ENCODE measurements at regions not wholly inside any gene's neighbourhood (a gene's known extent, or its start where the extent isn't known, plus 50 kb on each side); places are given as distances from the start of the nearest gene placed in this dataset.

DNA sequence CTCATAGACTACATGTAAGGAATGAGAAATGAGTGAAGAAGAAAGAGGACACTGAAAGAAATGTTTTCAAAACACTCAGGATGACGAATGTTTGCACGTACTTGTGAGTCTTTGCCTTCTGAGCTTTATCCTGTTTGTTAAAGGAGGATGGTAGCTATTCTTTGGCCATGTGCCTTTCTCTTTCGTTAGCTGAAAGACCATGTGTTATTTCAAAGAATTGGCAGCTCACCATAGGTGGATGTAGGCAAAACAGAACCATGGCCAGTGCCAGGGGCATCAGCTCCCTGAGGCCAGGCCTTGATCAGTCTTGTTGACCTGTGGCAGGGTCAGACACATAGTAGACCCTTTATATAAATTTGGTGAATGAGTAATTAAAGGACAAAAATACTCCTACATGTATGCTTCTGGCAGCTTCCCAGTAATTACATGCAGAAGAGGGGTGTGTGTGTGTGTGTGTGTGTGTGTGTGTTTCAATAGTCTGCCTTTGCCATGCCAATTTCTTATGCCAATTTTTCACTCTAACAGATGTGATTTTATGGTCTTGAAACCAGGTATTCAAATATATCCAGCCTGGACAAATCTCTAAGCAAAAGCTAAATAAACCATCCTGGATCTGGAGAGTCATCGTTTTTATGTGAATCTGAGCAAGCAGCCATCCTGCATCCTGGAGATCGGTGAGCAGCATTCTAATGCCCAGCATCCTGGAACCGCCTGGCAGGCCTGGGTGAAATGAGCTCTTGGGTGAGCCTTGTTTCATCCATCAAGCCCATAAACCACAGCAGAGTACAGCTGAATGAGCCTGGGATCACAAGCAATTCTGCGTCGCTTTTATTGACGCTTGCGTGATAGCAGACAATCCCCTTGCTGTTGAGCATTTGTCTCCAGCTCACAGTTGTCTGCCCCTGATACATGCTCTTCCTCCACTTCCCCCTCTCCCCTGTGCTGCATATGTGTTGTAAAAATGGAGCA is 475.4 kb downstream of the MED10 start:
- no peak for TF ChIP-seq POLR2A (IDR thresholded peaks at IDR 0.05; ENCODE audit: low read length)
- TF ChIP-seq GATA1 (IDR thresholded peaks at IDR 0.05; ENCODE audit: low read depth, low read length), result no peak
- no peak for DNase-seq

DNA sequence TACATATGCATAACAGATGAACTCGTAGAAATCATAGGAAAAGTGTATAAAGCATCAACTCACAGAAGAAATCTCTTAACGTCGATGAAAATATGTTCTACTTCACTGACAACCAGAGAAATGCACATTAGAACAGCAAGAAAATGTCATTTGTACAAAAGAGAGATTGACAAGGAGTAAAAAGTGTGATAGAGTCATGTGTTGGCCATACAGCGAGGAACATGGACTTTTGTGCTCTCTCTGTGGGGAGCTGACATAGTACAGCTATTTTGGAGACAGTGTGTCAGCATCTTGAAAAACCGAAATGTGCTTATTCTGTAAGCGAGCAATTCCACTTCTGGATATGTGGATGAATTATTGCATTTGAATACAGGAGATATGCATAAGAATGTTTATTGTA is 477.9 kb downstream of the ICE1 start:
- TF ChIP-seq POLR2A (IDR thresholded peaks at IDR 0.05; ENCODE audit: low read length) (no peak), GATA1 (IDR thresholded peaks at IDR 0.05; ENCODE audit: low read depth, low read length) (no peak)
- DNase-seq, result no peak

DNA sequence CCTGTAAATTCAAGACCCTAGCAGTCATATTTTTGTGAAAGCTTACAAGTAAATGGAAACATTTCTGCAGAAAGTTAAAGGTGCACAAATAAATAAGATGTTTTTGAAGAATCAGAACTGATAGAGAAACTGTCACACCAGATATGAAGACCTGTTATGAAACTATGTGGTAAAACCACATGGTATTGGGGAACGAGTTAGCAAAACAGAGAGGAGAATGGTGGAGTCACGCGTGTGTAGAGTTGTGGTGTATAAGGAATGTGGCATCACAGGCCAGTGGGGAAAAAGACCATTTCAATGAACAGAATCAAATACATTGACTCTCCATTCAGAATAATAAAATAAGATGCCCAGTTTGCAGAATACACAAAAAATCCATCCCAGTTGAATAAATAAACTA is 477.2 kb downstream of the ICE1 start:
- no peak for TF ChIP-seq GATA1 (IDR thresholded peaks at IDR 0.05; ENCODE audit: low read depth, low read length)
- TF ChIP-seq POLR2A (IDR thresholded peaks at IDR 0.05; ENCODE audit: low read length), result no peak
- no peak for DNase-seq

DNA sequence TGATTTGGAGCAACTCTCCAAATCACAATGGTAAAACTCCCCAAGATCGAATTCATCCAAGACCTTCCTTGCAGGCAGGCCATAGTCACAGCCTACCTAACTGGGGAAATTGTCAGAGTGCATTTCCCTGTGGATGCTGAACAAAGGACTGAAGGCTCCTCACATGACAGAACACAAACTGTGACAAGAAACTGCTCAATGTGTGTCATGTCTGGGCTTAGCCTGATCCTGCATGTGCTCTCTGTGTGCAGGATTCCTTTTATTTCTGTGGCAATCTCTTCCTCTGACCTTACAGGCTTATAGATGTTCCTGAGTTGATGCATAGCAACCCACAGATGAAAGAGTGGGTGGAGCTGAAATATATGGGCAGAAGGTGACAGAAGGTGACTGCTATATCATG is 465.8 kb downstream of the ICE1 start:
- DNase-seq, result no peak
- TF ChIP-seq POLR2A (IDR thresholded peaks at IDR 0.05; ENCODE audit: low read length), result no peak
- TF ChIP-seq GATA1 (IDR thresholded peaks at IDR 0.05; ENCODE audit: low read depth, low read length), result no peak

DNA sequence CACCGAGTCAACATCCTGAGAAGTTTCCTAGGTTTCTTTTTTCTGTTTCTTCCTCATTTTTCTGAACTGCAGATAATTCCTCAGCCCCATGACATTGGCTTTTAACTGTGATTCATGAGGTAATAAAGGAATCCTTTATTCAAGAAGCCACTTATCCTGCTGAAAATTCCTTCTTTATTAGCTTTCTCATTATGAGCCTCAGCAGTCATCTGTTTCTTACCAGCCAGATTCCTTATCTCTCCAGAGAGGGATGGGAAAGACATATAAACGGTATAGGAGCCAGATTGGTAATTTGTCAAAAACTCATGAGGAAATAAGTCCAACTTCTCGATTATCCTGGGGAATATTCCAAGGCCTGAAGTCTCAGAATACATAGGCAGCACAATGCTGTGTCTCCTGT is 465.4 kb downstream of the ICE1 start:
- DNase-seq, result no peak
- TF ChIP-seq GATA1 (IDR thresholded peaks at IDR 0.05; ENCODE audit: low read depth, low read length), result no peak
- TF ChIP-seq POLR2A (IDR thresholded peaks at IDR 0.05; ENCODE audit: low read length), result no peak

DNA sequence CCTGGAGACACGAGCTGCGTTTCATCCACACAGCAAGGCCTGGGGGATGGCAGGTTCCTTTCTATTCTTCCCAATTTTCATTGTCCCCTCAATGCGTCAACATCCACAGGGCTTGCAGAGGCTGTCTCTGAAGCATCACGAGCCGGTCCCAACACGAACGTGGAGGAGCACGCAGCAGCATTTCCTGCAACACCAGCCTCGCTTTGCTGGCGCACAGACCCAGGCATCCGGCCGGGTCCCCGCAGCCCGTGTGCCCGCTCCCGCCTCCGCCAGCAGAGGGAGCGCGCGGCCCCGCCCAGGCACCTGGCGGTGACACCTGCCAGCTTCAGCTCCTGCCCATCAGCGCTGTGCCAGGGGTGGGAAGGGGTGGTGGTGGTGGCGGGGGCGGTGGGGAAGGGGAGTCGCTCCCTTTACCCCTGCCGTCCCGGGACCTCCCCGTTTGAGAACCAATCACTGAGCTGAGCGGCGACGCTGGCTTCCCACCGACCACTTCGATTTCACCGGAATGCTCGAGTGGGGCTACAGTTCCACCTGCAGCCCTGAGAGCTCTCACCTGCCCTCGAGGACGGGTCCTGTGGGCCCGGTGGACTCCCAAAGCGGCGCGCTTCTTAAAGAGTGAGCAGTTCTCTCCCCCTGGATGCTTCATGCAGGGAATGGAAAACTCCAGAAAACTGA is 464.5 kb downstream of the ICE1 start:
- TF ChIP-seq GATA1 (IDR thresholded peaks at IDR 0.05; ENCODE audit: low read depth, low read length), result no peak
- TF ChIP-seq POLR2A (IDR thresholded peaks at IDR 0.05; ENCODE audit: low read length), result no peak
- peak; percentile 3 to 27 for DNase-seq

DNA sequence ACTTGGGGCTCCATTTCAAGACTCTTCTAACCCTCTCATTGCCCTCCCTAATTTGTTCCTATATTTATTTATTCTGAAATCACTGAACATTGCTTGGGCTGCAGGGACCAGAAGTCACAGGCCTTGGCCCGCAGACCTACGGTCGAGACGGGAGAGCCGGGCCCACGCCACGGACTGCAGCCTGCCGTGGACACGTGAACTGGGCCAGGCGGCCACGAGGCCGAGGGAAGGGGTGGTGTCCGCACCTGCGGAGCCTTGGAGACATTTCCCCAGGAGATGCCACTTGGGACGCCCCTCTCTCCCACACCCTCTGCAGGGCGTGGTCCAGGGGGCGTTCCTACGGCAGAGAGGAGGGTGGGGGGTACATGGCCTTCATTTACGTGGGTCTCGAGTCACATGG is 463.9 kb downstream of the ICE1 start:
- DNase-seq, result no peak
- TF ChIP-seq GATA1 (IDR thresholded peaks at IDR 0.05; ENCODE audit: low read depth, low read length), result no peak
- TF ChIP-seq POLR2A (IDR thresholded peaks at IDR 0.05; ENCODE audit: low read length), result no peak

DNA sequence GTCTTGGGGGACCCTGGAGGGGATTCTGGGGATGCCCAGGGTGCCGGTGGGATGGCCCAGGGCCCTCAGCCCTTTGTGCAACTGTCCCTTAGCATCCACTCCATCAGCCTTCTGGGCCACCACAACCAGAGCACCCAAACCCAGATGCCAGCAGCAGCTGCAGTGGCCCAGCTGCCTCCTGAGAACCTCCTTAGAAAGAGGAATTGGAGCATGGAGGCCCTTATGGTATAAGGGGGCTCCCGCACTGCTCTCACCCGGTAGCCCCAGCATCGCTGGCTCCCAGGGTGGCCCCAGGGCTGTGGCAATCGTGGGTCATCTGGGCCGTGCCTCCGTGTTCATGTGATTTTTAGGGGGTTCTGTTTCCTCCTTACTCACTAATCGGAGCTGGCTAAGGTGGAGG is 463.3 kb downstream of the ICE1 start:
- no peak for TF ChIP-seq POLR2A (IDR thresholded peaks at IDR 0.05; ENCODE audit: low read length)
- TF ChIP-seq GATA1 (IDR thresholded peaks at IDR 0.05; ENCODE audit: low read depth, low read length), result no peak
- DNase-seq, result no peak

DNA sequence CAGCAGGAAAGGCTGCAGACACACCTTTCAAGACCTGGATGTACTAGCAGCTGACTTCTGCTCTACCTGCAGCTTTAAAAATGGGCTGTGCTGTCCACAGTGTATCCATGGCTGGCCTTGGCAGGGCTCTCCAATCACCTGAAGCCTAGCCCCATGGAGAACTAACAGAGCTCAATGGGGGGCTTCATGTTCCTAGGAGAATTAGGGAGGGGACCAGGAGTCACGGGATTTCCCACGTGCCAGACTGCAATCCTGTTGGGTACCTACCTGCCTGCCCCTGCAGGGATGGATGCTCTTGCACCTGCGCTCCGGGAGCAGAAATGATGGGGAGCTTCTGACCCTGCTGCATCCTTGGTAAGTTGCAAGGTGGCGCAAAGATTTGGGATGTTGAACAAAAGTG is 462.1 kb downstream of the ICE1 start:
- no peak for TF ChIP-seq POLR2A (IDR thresholded peaks at IDR 0.05; ENCODE audit: low read length)
- TF ChIP-seq GATA1 (IDR thresholded peaks at IDR 0.05; ENCODE audit: low read depth, low read length), result no peak
- DNase-seq, result no peak

DNA sequence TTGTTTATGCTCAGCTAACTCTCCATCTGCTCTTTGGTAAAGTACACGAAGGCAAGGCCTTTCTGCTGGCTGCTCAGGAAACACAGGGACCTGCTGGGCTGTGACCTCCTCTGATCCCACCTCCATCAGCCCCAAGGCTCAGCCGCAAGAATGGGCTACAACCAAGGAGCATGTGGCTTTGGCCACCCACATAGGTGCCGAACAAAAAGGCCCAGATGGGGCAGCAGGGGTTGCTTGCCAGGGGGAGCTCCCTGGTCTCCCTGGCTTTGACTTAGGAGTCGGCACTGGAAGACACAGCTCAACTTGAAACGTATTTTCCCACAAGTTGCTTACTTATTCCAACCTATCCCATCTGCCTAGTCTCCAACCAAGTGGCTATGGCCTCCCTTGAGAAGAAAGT is 461.1 kb downstream of the ICE1 start:
- no peak for DNase-seq
- TF ChIP-seq POLR2A (IDR thresholded peaks at IDR 0.05; ENCODE audit: low read length), result no peak
- TF ChIP-seq GATA1 (IDR thresholded peaks at IDR 0.05; ENCODE audit: low read depth, low read length), result no peak

DNA sequence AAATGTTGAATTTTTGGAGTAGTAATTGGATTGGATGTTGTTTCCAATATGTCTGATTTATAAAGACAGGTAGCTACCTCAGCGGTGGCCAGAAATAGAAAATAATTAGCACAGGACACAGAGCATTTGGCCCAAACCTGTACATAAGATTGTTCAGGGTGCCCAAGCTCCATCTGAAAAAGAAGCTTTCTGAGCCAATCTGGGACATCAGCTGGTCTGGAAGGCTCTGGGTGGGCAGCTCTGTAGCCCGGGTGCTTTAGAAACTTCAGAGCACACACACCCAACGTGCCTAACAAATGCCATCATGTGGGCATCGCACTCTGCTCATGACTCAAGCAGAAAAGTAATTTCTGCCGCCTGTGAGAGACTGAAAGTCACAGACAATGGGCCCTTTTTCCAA is 460.7 kb downstream of the ICE1 start:
- no peak for DNase-seq
- TF ChIP-seq GATA1 (IDR thresholded peaks at IDR 0.05; ENCODE audit: low read depth, low read length) (no peak), POLR2A (IDR thresholded peaks at IDR 0.05; ENCODE audit: low read length) (no peak)

DNA sequence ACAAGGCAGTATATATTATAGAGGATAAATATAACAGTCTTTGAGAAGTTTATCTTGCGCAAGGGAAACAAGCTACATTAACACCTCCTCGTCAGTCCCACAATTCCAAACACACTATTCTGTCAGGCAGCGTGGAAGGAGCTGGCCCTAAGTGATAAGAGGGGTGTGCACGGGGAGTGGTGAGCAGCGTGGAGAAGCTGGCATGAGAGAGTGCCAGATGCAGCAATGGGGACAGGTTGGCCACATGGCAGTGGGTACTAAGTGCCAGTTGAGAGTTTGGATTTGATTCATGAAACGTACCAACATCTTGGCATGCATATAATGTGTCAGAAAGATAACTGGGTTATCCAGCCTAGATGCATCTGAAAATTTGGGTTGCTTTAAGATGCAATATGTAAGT is 460.2 kb downstream of the ICE1 start:
- no peak for DNase-seq
- TF ChIP-seq POLR2A (IDR thresholded peaks at IDR 0.05; ENCODE audit: low read length) (no peak), GATA1 (IDR thresholded peaks at IDR 0.05; ENCODE audit: low read depth, low read length) (no peak)

DNA sequence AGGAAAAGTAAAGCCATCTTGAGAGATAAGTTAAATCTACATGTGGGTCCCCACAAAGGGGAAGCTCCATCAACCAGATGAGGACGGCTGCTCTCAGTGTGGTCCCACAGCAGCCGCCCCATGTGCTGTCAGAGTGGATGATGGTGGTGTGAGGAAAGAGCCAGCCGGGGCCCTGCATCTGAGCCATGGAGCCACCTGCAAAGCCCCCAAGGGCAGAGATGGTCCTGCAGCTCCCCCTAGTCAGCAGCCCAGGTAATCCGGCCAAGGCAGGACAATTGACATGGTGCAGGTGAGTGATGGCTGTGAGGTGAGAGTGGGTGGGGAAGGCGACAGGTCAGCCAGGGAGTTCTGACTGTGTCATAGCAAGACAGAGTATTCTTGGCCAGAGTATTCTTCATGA is 458.8 kb downstream of the ICE1 start:
- DNase-seq, result no peak
- TF ChIP-seq POLR2A (IDR thresholded peaks at IDR 0.05; ENCODE audit: low read length) (no peak), GATA1 (IDR thresholded peaks at IDR 0.05; ENCODE audit: low read depth, low read length) (no peak)

DNA sequence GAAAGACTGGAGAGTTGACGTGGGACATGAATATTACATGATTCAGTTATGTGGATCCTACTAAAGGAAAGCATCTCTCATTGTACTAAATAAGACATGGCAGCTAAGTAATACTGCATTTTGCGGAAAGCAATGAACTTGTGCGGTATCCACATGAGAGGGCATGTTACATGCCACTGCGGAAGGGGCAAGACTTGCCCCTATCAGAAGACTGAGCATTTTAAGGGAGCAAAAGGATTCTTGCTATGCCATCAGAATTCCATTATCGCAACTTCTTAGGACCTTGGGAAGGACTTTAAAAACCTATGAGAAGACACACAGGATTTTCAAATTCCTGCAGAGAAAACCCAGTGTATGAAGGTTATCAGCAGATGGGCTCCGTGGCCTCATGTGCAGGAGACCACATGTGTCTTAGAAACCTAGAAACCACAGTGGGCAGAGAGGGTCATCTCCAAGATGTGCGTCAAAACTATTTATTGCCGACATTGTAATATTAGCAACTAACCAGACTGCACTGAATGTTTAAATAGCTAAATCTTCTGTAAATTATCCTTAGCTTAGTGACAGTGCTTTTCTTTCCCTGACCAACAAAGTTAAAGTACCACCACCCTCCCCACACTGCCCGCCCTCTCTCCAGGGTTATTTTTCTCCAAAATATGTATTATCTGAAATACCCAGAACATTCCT is 457.7 kb downstream of the ICE1 start:
- no peak for DNase-seq
- TF ChIP-seq GATA1 (IDR thresholded peaks at IDR 0.05; ENCODE audit: low read depth, low read length), result no peak

Measured in erythroblast (primary cell).